GM23338 (cell line): ENCODE measurements at regions not wholly inside any gene's neighbourhood (a gene's known extent, or its start where the extent isn't known, plus 50 kb on each side); places are given as distances from the start of the nearest gene placed in this dataset.

Source experiments
- ATAC-seq: fragments of 200-7000 bp; cut with Tn5 transposase; 3 replicates; pipeline ENCODE4 v1.9.1; 2020
- DNase-seq: peaks from one replicate; pipeline ENCODE4 v3.0.0-alpha.2; 2015; ENCODE audit warnings: low spot score
- H2AFZ ChIP-seq: fragments of 200-600 bp; sonication (generic); 2 replicates; pipeline ENCODE4 v1.8.0; 2016; ENCODE audit warnings: antibody characterized with exemption, mild to moderate bottlenecking, moderate library complexity
- H3F3A ChIP-seq: fragments of 200-600 bp; sonication (generic); replicated peaks from 2 replicates; pipeline ENCODE4 v1.8.0; 2017; ENCODE audit warnings: antibody characterized with exemption, mixed run types, low read depth
- H3K27ac ChIP-seq: fragments of 200-600 bp; sonication (generic); 2 replicates; pipeline ENCODE4 v1.6.1; 2016; ENCODE audit warnings: low read depth
- H3K27me3 ChIP-seq: fragments of 200-600 bp; sonication (generic); 2 replicates; pipeline ENCODE4 v1.8.0; 2016; ENCODE audit warnings: mild to moderate bottlenecking, mixed run types, moderate library complexity; ENCODE audit not compliant: insufficient read depth
- H3K36me3 ChIP-seq: fragments of 200-600 bp; sonication (generic); 2 replicates; pipeline ENCODE4 v1.8.0; 2016; ENCODE audit warnings: mild to moderate bottlenecking; ENCODE audit not compliant: insufficient read depth
- H3K4me1 ChIP-seq: fragments of 200-600 bp; sonication (generic); 2 replicates; pipeline ENCODE4 v1.8.0; 2016; ENCODE audit warnings: mild to moderate bottlenecking, moderate library complexity; ENCODE audit not compliant: insufficient read depth
- H3K4me2 ChIP-seq: fragments of 200-600 bp; sonication (generic); 2 replicates; pipeline ENCODE4 v1.7.1; 2017; ENCODE audit warnings: mixed run types
- H3K4me3 ChIP-seq: fragments of 200-600 bp; sonication (generic); 2 replicates; pipeline ENCODE4 v1.6.1; 2016; ENCODE audit warnings: mixed run types
- H3K79me2 ChIP-seq: fragments of 200-600 bp; sonication (generic); replicated peaks from 2 replicates; pipeline ENCODE4 v1.8.0; 2017; ENCODE audit warnings: mild to moderate bottlenecking; ENCODE audit not compliant: insufficient read depth
- H3K9me2 ChIP-seq: fragments of 200-600 bp; sonication (generic); 2 replicates; pipeline ENCODE4 v1.8.0; 2017; ENCODE audit not compliant: insufficient read depth
- H4K20me1 ChIP-seq: fragments of 200-600 bp; sonication (generic); replicated peaks from 2 replicates; pipeline ENCODE4 v1.8.0; 2017; ENCODE audit warnings: mild to moderate bottlenecking; ENCODE audit not compliant: insufficient read depth
- H3K27ac Mint-ChIP-seq: 2 replicates; pipeline ENCODE4 v1.8.0; 2020; ENCODE audit warnings: inconsistent platforms, mild to moderate bottlenecking, moderate library complexity, mixed read lengths
- H3K27me3 Mint-ChIP-seq: 3 replicates; pipeline ENCODE4 v1.8.0; 2022; ENCODE audit warnings: low read depth, mild to moderate bottlenecking, moderate library complexity, mixed read lengths, inconsistent platforms; ENCODE audit not compliant: insufficient read depth, poor library complexity
- H3K36me3 Mint-ChIP-seq: 3 replicates; pipeline ENCODE4 v1.8.0; 2021; ENCODE audit warnings: low read depth, mild to moderate bottlenecking, inconsistent platforms, moderate library complexity, mixed read lengths
- H3K4me1 Mint-ChIP-seq: 3 replicates; pipeline ENCODE4 v1.8.0; 2020; ENCODE audit warnings: mild to moderate bottlenecking, inconsistent platforms, mixed read lengths
- H3K4me3 Mint-ChIP-seq: 3 replicates; pipeline ENCODE4 v1.8.0; 2021; ENCODE audit warnings: moderate library complexity, mild to moderate bottlenecking, inconsistent platforms, mixed read lengths
- H3K9me3 Mint-ChIP-seq: 3 replicates; pipeline ENCODE4 v1.8.0; 2020; ENCODE audit warnings: moderate library complexity, mild to moderate bottlenecking, inconsistent platforms, mixed read lengths
- CREB1 ChIP-seq: fragments of 250-450 bp; sonication (Bioruptor Pico); IDR thresholded peaks from 2 replicates; pipeline ENCODE4 v1.5.0; 2020; ENCODE audit warnings: low read depth, mild to moderate bottlenecking, moderate library complexity
- EZH2 ChIP-seq: fragments of 200-600 bp; sonication (generic); IDR thresholded peaks from one replicate; pipeline ENCODE4 v1.8.0; 2017; ENCODE audit warnings: antibody characterized with exemption, mild to moderate bottlenecking, low read depth; ENCODE audit not compliant: unreplicated experiment
- EZH2phosphoT487 ChIP-seq: fragments of 200-600 bp; sonication (generic); IDR thresholded peaks from one replicate; pipeline ENCODE4 v1.8.1; 2018; ENCODE audit warnings: antibody characterized with exemption; ENCODE audit not compliant: unreplicated experiment
- JUNB ChIP-seq: IDR thresholded peaks from one replicate; pipeline ENCODE4 v1.6.1; 2016; ENCODE audit warnings: antibody characterized with exemption; ENCODE audit not compliant: unreplicated experiment
- NANOG ChIP-seq: IDR thresholded peaks from 2 replicates; pipeline ENCODE4 v1.6.1; 2016; ENCODE audit warnings: antibody characterized with exemption, borderline replicate concordance
- POLR2AphosphoS5 ChIP-seq: IDR thresholded peaks from 2 replicates; pipeline ENCODE4 v1.6.1; 2016; ENCODE audit warnings: antibody characterized with exemption, low read depth
- STAT1 ChIP-seq: IDR thresholded peaks from one replicate; pipeline ENCODE4 v1.6.1; 2016; ENCODE audit warnings: antibody characterized with exemption; ENCODE audit not compliant: unreplicated experiment
- ZNF114 ChIP-seq: fragments of 250-450 bp; sonication (Bioruptor Pico); IDR thresholded peaks from 2 replicates; pipeline ENCODE4 v1.5.0; 2020; ENCODE audit warnings: mild to moderate bottlenecking, moderate library complexity
- ZNF331 ChIP-seq: fragments of 250-450 bp; sonication (Bioruptor Pico); IDR thresholded peaks from 2 replicates; pipeline ENCODE4 v1.5.0; 2020; ENCODE audit warnings: low read depth, mild to moderate bottlenecking, moderate library complexity
- TF ChIP-seq, protein P1 (sequence below): IDR thresholded peaks from 2 replicates; pipeline ENCODE4 v1.6.1; 2016; ENCODE audit warnings: antibody characterized with exemption
- TF ChIP-seq, protein P2 (sequence below): IDR thresholded peaks from one replicate; pipeline ENCODE4 v1.6.1; 2018; ENCODE audit warnings: antibody characterized with exemption; ENCODE audit not compliant: unreplicated experiment

DNA sequence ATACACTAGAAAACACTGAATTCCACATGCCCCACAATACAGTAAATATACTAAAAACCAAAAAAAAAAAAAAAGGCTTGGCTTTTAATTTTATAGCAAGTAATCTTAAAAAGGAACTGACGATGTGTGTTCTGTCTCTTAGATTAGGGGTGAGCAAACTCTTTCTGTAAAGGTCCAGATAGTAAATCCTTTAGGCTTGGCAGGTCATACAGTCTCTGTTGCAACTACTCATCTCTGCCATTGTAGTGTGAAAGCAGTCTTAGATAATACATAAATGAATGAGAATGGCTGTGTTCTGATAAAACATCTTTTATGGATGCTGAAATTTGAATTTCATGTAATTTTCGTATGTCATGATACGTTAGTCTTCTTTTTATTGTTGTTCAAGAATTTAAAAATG is 150.2 kb downstream of the SLC30A10 start:
- TF ChIP-seq POLR2AphosphoS5 (no peak), CREB1 (CRISPR knock-in tag) (no peak), ZNF114 (CRISPR knock-in tag) (no peak), NANOG (no peak), JUNB (no peak), EZH2phosphoT487 (no peak), STAT1 (no peak)
- TF ChIP-seq, protein P1, sequence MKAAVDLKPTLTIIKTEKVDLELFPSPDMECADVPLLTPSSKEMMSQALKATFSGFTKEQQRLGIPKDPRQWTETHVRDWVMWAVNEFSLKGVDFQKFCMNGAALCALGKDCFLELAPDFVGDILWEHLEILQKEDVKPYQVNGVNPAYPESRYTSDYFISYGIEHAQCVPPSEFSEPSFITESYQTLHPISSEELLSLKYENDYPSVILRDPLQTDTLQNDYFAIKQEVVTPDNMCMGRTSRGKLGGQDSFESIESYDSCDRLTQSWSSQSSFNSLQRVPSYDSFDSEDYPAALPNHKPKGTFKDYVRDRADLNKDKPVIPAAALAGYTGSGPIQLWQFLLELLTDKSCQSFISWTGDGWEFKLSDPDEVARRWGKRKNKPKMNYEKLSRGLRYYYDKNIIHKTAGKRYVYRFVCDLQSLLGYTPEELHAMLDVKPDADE = no peak
- H3K4me1 Mint-ChIP-seq = no peaks in the 10 kb centered on the region
- H3F3A ChIP-seq = no peaks in the 10 kb centered on the region

DNA sequence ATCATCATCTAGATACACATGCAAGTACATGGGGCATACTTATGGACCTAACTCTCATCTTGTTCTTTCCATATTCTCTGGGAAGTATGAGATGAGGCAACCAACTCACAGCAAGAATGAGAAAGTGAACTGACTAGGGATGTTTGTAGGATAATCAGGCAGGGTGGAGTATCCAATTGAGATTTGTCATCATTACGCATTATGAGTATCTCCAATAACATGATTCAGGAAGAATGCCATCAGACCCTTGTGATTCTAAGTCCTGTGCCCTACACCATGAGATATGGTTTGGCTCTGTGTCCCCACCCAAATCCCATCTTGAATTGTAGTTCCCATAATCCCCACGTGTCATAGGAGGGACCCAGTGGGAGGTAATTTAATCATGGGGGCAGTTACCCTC is 154.0 kb downstream of the SLC30A10 start:
- no peaks in the 10 kb centered on the region for H3K79me2 ChIP-seq
- no peaks in the 10 kb centered on the region for H3K27me3 ChIP-seq
- no peaks in the 10 kb centered on the region for H3K36me3 Mint-ChIP-seq
- ATAC-seq (no peak), DNase-seq (no peak)
- H3K9me2 ChIP-seq = peaks cover 6% of the 10 kb centered on the region; the same call in 1 of the 2 replicates
- peaks cover 1% of the 10 kb centered on the region for H3K27me3 Mint-ChIP-seq
- no peaks in the 10 kb centered on the region for H3K4me1 Mint-ChIP-seq
- no peaks in the 10 kb centered on the region for H3F3A ChIP-seq
- TF ChIP-seq, protein P1 = no peak
- TF ChIP-seq ZNF331 (CRISPR knock-in tag) (no peak), EZH2 (no peak), ZNF114 (CRISPR knock-in tag) (no peak), STAT1 (no peak), NANOG (no peak), EZH2phosphoT487 (no peak), POLR2AphosphoS5 (no peak)
- TF ChIP-seq, protein P2, sequence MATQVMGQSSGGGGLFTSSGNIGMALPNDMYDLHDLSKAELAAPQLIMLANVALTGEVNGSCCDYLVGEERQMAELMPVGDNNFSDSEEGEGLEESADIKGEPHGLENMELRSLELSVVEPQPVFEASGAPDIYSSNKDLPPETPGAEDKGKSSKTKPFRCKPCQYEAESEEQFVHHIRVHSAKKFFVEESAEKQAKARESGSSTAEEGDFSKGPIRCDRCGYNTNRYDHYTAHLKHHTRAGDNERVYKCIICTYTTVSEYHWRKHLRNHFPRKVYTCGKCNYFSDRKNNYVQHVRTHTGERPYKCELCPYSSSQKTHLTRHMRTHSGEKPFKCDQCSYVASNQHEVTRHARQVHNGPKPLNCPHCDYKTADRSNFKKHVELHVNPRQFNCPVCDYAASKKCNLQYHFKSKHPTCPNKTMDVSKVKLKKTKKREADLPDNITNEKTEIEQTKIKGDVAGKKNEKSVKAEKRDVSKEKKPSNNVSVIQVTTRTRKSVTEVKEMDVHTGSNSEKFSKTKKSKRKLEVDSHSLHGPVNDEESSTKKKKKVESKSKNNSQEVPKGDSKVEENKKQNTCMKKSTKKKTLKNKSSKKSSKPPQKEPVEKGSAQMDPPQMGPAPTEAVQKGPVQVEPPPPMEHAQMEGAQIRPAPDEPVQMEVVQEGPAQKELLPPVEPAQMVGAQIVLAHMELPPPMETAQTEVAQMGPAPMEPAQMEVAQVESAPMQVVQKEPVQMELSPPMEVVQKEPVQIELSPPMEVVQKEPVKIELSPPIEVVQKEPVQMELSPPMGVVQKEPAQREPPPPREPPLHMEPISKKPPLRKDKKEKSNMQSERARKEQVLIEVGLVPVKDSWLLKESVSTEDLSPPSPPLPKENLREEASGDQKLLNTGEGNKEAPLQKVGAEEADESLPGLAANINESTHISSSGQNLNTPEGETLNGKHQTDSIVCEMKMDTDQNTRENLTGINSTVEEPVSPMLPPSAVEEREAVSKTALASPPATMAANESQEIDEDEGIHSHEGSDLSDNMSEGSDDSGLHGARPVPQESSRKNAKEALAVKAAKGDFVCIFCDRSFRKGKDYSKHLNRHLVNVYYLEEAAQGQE = no peak
- no peak overlapping the region for H2AFZ ChIP-seq
- no peaks in the 10 kb centered on the region for H4K20me1 ChIP-seq
- no peaks in the 10 kb centered on the region for H3K36me3 ChIP-seq
- H3K4me1 ChIP-seq = no peaks in the 10 kb centered on the region
- no peaks in the 10 kb centered on the region for H3K9me3 Mint-ChIP-seq
- H3K4me3 ChIP-seq = no peak overlapping the region
- H3K27ac ChIP-seq = no peak overlapping the region
- H3K4me2 ChIP-seq = no peak overlapping the region
- no peak overlapping the region for H3K27ac Mint-ChIP-seq
- no peak overlapping the region for H3K4me3 Mint-ChIP-seq

More for the DNA sequence above, 150.2 kb downstream of the SLC30A10 start:
- DNase-seq (no peak), ATAC-seq (no peak)
- Histone ChIP-seq H3K4me3 (no peak overlapping the region), H3K9me2 (no peaks in the 10 kb centered on the region; the same call in 1 of the 2 replicates), H3K4me2 (no peak overlapping the region), H3K79me2 (no peaks in the 10 kb centered on the region), H2AFZ (no peak overlapping the region), H3K27me3 (no peaks in the 10 kb centered on the region), H3K4me1 (no peaks in the 10 kb centered on the region), H3K36me3 (no peaks in the 10 kb centered on the region), H3K27ac (no peak overlapping the region), H4K20me1 (no peaks in the 10 kb centered on the region)
- no peaks in the 10 kb centered on the region for H3K9me3 Mint-ChIP-seq
- H3K27me3 Mint-ChIP-seq = peaks cover 1% of the 10 kb centered on the region
- H3K4me3 Mint-ChIP-seq = no peak overlapping the region
- no peaks in the 10 kb centered on the region for H3K36me3 Mint-ChIP-seq
- no peak overlapping the region for H3K27ac Mint-ChIP-seq
